Esophagus squamous epithelium (tissue), 5 donors: ENCODE measurements at regions not wholly inside any gene's neighbourhood (a gene's known extent, or its start where the extent isn't known, plus 50 kb on each side); places are given as distances from the start of the nearest gene placed in this dataset.

Experiments
- DNase-seq: peaks from one replicate; lab custom pipeline; 2025; lab: John Stamatoyannopoulos, UW
- H3K27ac ChIP-seq, 4 donors: fragments of 200-600 bp; sonication (generic); one replicate each; pipeline ENCODE4 v1.5.1; 2016 to 2019; ENCODE audit warnings: mild to moderate bottlenecking in 1 of 4
- H3K27me3 ChIP-seq, 4 donors: fragments of 200-600 bp; sonication (generic); 1 replicate in 3 of 4; 2 replicates in 1 of 4; pipeline versions ENCODE4 v1.5.1 to v1.6.0; 2017 to 2021; ENCODE audit warnings: antibody characterized with exemption in 1 of 4
- H3K36me3 ChIP-seq, 3 donors: fragments of 200-600 bp; sonication (generic); one replicate each; pipeline ENCODE4 v1.5.1; 2016 to 2019
- H3K4me1 ChIP-seq, 3 donors: fragments of 200-600 bp; sonication (generic); one replicate each; pipeline ENCODE4 v1.5.1; 2017 to 2019
- H3K4me3 ChIP-seq, 4 donors: fragments of 200-600 bp; sonication (generic); 1 replicate in 3 of 4; 2 replicates in 1 of 4; pipeline ENCODE4 v1.5.1; 2016 to 2019; ENCODE audit warnings: mild to moderate bottlenecking in 2 of 4, moderate library complexity in 1 of 4
- H3K9me3 ChIP-seq, 3 donors: fragments of 200-600 bp; sonication (generic); one replicate each; pipeline ENCODE4 v1.5.1; 2016 to 2019
- CTCF ChIP-seq, 6 experiments: fragments of 450-650 bp in 4 of 6; fragments of 200-600 bp in 2 of 6; sonication (generic) in 2 of 6; IDR thresholded peaks; one replicate each; pipeline ENCODE4 v1.5.1; 2016 to 2019; ENCODE audit warnings: antibody characterized with exemption in 6 of 6, mild to moderate bottlenecking in 4 of 6, moderate library complexity in 4 of 6
- POLR2A ChIP-seq, 4 donors: fragments of 450-650 bp; IDR thresholded peaks; one replicate each; pipeline ENCODE4 v1.6.1; 2017; ENCODE audit warnings: antibody characterized with exemption in 4 of 4, mild to moderate bottlenecking in 4 of 4, moderate library complexity in 3 of 4
- whole genome bisulfite sequencing, 2 donors: methylation state at CpG; one replicate each; pipeline ENCODE4 v1.1.5; 2018; 5-methylcytosine and 5-hydroxymethylcytosine counted together
- intact Hi-C: fragments of 100-400 bp; cut with DNase I; formaldehyde crosslinking; loops from one replicate; pipeline ENCODE4 v1.15.0; 2022
- donor health status: DM: yes; HTN: yes; CAD: no.

- peaks cover 0 to 7% (median 0%) of the 10 kb centered on the region in 3 donors for H3K9me3 ChIP-seq
- no peaks in the 10 kb centered on the region for H3K27me3 ChIP-seq
- H3K4me1 ChIP-seq, result no peaks in the 10 kb centered on the region
- intact Hi-C loops, result no loop called here
- no peak for DNase-seq
- no peak overlapping the region for H3K27ac ChIP-seq
- TF ChIP-seq POLR2A (IDR thresholded peaks at IDR 0.05), result no peak
- no peak for TF ChIP-seq CTCF (IDR thresholded peaks at IDR 0.05)
- H3K4me3 ChIP-seq, result no peak overlapping the region
- no peaks in the 10 kb centered on the region for H3K36me3 ChIP-seq
Measured at GRCh38 chr2:4528246-4528645, 824.9 kb downstream of the DCDC2C start.

- WGBS, 2 donors, result 54 to 57% methylated on average over 3 of the region's 3 CpGs
- Histone ChIP-seq H3K27me3 (no peaks in the 10 kb centered on the region), H3K4me1 (no peaks in the 10 kb centered on the region), H3K36me3 (no peaks in the 10 kb centered on the region), H3K9me3 (peaks cover 0 to 7% (median 0%) of the 10 kb centered on the region in 3 donors), H3K4me3 (no peak overlapping the region), H3K27ac (no peak overlapping the region)
- DNase-seq, result no peak
- intact Hi-C loops, result no loop called here
- TF ChIP-seq CTCF (IDR thresholded peaks at IDR 0.05) (no peak), POLR2A (IDR thresholded peaks at IDR 0.05) (no peak)
Measured at GRCh38 chr2:4528773-4529172, 825.4 kb downstream of the DCDC2C start.

GRCh38 chr2:4529738-4530137, 826.4 kb downstream of the DCDC2C start:
- intact Hi-C loops, result no loop called here
- H3K4me3 ChIP-seq, result no peak overlapping the region
- no peak for TF ChIP-seq POLR2A (IDR thresholded peaks at IDR 0.05)
- no peak for TF ChIP-seq CTCF (IDR thresholded peaks at IDR 0.05)
- WGBS, 2 donors, result no CpG with 5 or more reads among the region's 1 CpG
- H3K9me3 ChIP-seq, result peaks cover 0 to 7% (median 0%) of the 10 kb centered on the region in 3 donors
- no peaks in the 10 kb centered on the region for H3K27me3 ChIP-seq
- no peaks in the 10 kb centered on the region for H3K4me1 ChIP-seq
- no peak for DNase-seq
- H3K27ac ChIP-seq, result no peak overlapping the region
- H3K36me3 ChIP-seq, result no peaks in the 10 kb centered on the region

GRCh38 chr2:4530231-4530630, 826.9 kb downstream of the DCDC2C start:
- H3K4me3 ChIP-seq, result no peak overlapping the region
- no peaks in the 10 kb centered on the region for H3K36me3 ChIP-seq
- TF ChIP-seq CTCF (IDR thresholded peaks at IDR 0.05) (no peak), POLR2A (IDR thresholded peaks at IDR 0.05) (no peak)
- no peak for DNase-seq
- intact Hi-C loops, result no loop called here
- H3K4me1 ChIP-seq, result no peaks in the 10 kb centered on the region
- WGBS, 2 donors, result 59 to 60% methylated on average over 9 of the region's 9 CpGs
- no peaks in the 10 kb centered on the region for H3K27me3 ChIP-seq
- peaks cover 0 to 7% (median 0%) of the 10 kb centered on the region in 3 donors for H3K9me3 ChIP-seq
- no peak overlapping the region for H3K27ac ChIP-seq

- Histone ChIP-seq H3K27ac (no peak overlapping the region), H3K4me3 (no peak overlapping the region), H3K36me3 (no peaks in the 10 kb centered on the region), H3K4me1 (no peaks in the 10 kb centered on the region), H3K27me3 (no peaks in the 10 kb centered on the region), H3K9me3 (peaks cover 0 to 7% (median 0%) of the 10 kb centered on the region in 3 donors)
- intact Hi-C loops, result no loop called here
- no peak for DNase-seq
- TF ChIP-seq CTCF (IDR thresholded peaks at IDR 0.05) (no peak), POLR2A (IDR thresholded peaks at IDR 0.05) (no peak)
- 56 to 73% methylated on average over 2 of the region's 2 CpGs for WGBS, 2 donors
Measured at GRCh38 chr2:4533806-4534205, 830.4 kb downstream of the DCDC2C start.
